ENCODE measurements at regions not wholly inside any gene's neighbourhood (a gene's known extent, or its start where the extent isn't known, plus 50 kb on each side); places are given as distances from the start of the nearest gene placed in this dataset.

GRCh38 chr3:30273304-30274072 is 332.9 kb upstream of the TGFBR2 start:
- Mint-ChIP-seq H3K27ac (no peak overlapping the region), H3K27me3 (ENCODE audit: insufficient read depth, low read depth) (no peaks in the 10 kb centered on the region), H3K9me3 (peaks cover 28% of the 10 kb centered on the region), H3K4me1 (no peaks in the 10 kb centered on the region), H3K36me3 (peaks cover under 1% of the 10 kb centered on the region), H3K4me3 (no peak overlapping the region)
- Histone ChIP-seq H2AFZ (replicated peaks) (no peak overlapping the region), H3K4me1 (no peaks in the 10 kb centered on the region), H4K20me1 (ENCODE audit: low read depth) (no peaks in the 10 kb centered on the region), H3K9ac (no peak overlapping the region), H3K9me3 (ENCODE audit: low read depth) (peaks cover 9% of the 10 kb centered on the region), H3K4me3 (no peak overlapping the region), H3K36me3 (no peaks in the 10 kb centered on the region), H3F3A (ENCODE audit: low read depth) (no peaks in the 10 kb centered on the region), H3K27ac (no peak overlapping the region), H3K27me3 (no peaks in the 10 kb centered on the region), H3K79me2 (ENCODE audit: low read depth) (no peaks in the 10 kb centered on the region), H3K4me2 (no peak overlapping the region)
- TF ChIP-seq, protein P1, sequence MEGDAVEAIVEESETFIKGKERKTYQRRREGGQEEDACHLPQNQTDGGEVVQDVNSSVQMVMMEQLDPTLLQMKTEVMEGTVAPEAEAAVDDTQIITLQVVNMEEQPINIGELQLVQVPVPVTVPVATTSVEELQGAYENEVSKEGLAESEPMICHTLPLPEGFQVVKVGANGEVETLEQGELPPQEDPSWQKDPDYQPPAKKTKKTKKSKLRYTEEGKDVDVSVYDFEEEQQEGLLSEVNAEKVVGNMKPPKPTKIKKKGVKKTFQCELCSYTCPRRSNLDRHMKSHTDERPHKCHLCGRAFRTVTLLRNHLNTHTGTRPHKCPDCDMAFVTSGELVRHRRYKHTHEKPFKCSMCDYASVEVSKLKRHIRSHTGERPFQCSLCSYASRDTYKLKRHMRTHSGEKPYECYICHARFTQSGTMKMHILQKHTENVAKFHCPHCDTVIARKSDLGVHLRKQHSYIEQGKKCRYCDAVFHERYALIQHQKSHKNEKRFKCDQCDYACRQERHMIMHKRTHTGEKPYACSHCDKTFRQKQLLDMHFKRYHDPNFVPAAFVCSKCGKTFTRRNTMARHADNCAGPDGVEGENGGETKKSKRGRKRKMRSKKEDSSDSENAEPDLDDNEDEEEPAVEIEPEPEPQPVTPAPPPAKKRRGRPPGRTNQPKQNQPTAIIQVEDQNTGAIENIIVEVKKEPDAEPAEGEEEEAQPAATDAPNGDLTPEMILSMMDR (IDR thresholded peaks at IDR 0.05), result no peak
- TF ChIP-seq EZH2 (IDR thresholded peaks at IDR 0.05), result no peak
- TF ChIP-seq EZH2phosphoT487 (IDR thresholded peaks at IDR 0.05), result no peak
- no peak for DNase-seq (ENCODE audit: low spot score)

- Histone ChIP-seq H3K79me2 (ENCODE audit: low read depth) (no peaks in the 10 kb centered on the region), H3K4me1 (peaks cover 7% of the 10 kb centered on the region), H3F3A (ENCODE audit: low read depth) (no peaks in the 10 kb centered on the region), H3K4me3 (no peak overlapping the region), H2AFZ (replicated peaks) (no peak overlapping the region), H3K4me2 (no peak overlapping the region), H3K9me3 (ENCODE audit: low read depth) (peaks cover 9% of the 10 kb centered on the region), H4K20me1 (ENCODE audit: low read depth) (no peaks in the 10 kb centered on the region), H3K27me3 (no peaks in the 10 kb centered on the region), H3K27ac (no peak overlapping the region), H3K9ac (no peak overlapping the region), H3K36me3 (no peaks in the 10 kb centered on the region)
- Mint-ChIP-seq H3K4me1 (peaks cover 5% of the 10 kb centered on the region), H3K4me3 (no peak overlapping the region), H3K27me3 (ENCODE audit: insufficient read depth, low read depth) (no peaks in the 10 kb centered on the region), H3K27ac (no peak overlapping the region), H3K36me3 (peaks cover 2% of the 10 kb centered on the region), H3K9me3 (peaks cover 40% of the 10 kb centered on the region)
- no peak for DNase-seq (ENCODE audit: low spot score)
- TF ChIP-seq EZH2phosphoT487 (IDR thresholded peaks at IDR 0.05), result no peak
- TF ChIP-seq EZH2 (IDR thresholded peaks at IDR 0.05), result no peak
- TF ChIP-seq, protein P1 (IDR thresholded peaks at IDR 0.05), result no peak
Observed at GRCh38 chr3:30277494-30277893, 328.9 kb upstream of the TGFBR2 start.

GRCh38 chr3:30281526-30281925 is 324.9 kb upstream of the TGFBR2 start:
- Mint-ChIP-seq H3K4me1 (peaks cover 16% of the 10 kb centered on the region), H3K9me3 (peaks cover 28% of the 10 kb centered on the region), H3K27ac (no peak overlapping the region), H3K4me3 (no peak overlapping the region), H3K27me3 (ENCODE audit: insufficient read depth, low read depth) (peaks cover 3% of the 10 kb centered on the region), H3K36me3 (peaks cover 2% of the 10 kb centered on the region)
- H3K27ac ChIP-seq, result no peak overlapping the region
- H3K36me3 ChIP-seq, result no peaks in the 10 kb centered on the region
- DNase-seq (ENCODE audit: low spot score), result no peak
- H3K4me1 ChIP-seq, result peaks cover 20% of the 10 kb centered on the region
- H3K4me3 ChIP-seq, result no peak overlapping the region
- no peak overlapping the region for H2AFZ ChIP-seq (replicated peaks)
- no peaks in the 10 kb centered on the region for H4K20me1 ChIP-seq (ENCODE audit: low read depth)
- H3K9ac ChIP-seq, result no peak overlapping the region
- no peaks in the 10 kb centered on the region for H3K79me2 ChIP-seq (ENCODE audit: low read depth)
- TF ChIP-seq, protein P1 (IDR thresholded peaks at IDR 0.05), result no peak
- TF ChIP-seq EZH2 (IDR thresholded peaks at IDR 0.05), result no peak
- no peak for TF ChIP-seq EZH2phosphoT487 (IDR thresholded peaks at IDR 0.05)
- H3K9me3 ChIP-seq (ENCODE audit: low read depth), result peaks cover 9% of the 10 kb centered on the region
- H3F3A ChIP-seq (ENCODE audit: low read depth), result no peaks in the 10 kb centered on the region
- no peak overlapping the region for H3K4me2 ChIP-seq
- H3K27me3 ChIP-seq, result no peaks in the 10 kb centered on the region

Measured in neural progenitor cell (in vitro differentiated cells).